ENCODE measurements at regions not wholly inside any gene's neighbourhood (a gene's known extent, or its start where the extent isn't known, plus 50 kb on each side); places are given as distances from the start of the nearest gene placed in this dataset.
A peak's percentile ranks its signal among the peaks of the same experiment; 100 is the strongest.
"Not testable (repeated sequence)": the region's sequence is repeated elsewhere in the genome, so short reads cannot be mapped to it uniquely, and the experiment has no call there.

GRCh38 chr10:78326372-78326771 is 292.7 kb downstream of the RPS24 start:
- no peak for DNase-seq

- DNase-seq, result no peak
Measured at GRCh38 chr10:78327778-78328591, 294.3 kb downstream of the RPS24 start.

- no peak for DNase-seq
Measured at GRCh38 chr10:78328592-78329404, 295.1 kb downstream of the RPS24 start.

DNA sequence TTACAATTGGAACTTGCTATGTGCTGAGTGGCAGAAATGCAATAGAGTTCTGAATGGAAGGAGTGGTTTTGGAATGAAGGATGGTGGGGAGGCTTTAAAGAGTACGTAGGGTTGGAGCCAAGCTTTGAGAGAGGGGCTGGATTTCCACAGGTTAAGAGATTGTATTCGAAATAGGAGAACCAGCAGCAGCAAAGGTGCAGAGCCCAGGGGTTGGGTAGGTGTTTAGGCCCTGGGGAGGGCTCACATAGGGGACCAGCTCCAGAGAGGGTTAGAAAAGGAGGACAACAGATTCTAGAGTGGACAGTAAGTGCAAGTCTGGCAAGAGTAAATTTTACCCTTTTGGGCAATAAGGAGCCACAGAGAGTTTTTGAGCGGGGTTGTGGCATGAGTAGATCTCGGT is 297.2 kb downstream of the RPS24 start:
- no peak for DNase-seq

DNA sequence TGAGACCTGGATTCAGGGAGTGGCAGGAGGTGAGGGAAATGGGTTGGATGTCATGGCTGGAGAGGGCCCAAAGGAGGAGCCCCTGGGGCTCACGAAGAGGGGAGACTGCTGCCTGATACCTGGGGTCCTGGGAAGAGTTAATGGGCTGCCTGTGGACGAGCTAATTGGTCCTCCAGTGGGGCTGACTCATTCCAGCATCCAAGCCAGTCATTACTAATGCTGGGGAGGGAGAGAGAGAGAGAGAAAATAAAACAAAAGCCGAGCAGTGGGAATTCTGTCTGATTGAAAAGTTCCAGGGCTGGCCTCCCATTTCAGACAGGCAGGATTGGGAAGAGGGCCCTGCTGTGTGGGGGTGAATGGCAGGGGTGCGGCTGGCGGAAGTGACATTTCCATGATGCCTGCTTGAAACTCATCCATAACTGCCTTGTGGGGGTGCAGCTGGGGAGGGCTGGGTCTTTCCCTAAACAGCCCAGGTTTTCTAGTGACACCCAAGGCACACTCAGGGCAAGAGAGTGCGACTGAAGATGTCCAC is 297.8 kb downstream of the RPS24 start:
- no peak for DNase-seq

DNA sequence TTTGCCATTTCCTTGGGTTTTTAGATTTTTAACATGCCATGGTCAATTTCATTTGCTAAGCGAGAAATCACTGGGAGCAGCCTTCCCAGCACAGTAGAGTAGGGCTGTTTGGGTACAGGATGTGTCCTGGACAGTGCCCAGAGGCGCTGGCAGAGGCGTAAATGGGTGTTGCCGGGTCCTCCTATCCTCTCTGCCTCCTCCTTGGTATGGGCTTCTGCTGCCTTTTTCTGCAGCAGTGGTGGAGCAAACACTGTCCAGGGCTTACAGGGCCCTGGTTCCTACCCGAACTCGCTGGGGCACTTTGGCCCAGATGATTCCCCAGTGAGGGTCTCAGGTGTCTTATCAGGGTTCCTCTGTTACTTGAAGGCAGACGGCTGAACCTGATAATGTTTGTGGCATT is 298.3 kb downstream of the RPS24 start:
- DNase-seq, result no peak

- no peak for DNase-seq
Measured at GRCh38 chr10:78332657-78333056, 299.0 kb downstream of the RPS24 start.

- DNase-seq, result no peak
Measured at GRCh38 chr10:78333362-78334143, 299.9 kb downstream of the RPS24 start.

DNA sequence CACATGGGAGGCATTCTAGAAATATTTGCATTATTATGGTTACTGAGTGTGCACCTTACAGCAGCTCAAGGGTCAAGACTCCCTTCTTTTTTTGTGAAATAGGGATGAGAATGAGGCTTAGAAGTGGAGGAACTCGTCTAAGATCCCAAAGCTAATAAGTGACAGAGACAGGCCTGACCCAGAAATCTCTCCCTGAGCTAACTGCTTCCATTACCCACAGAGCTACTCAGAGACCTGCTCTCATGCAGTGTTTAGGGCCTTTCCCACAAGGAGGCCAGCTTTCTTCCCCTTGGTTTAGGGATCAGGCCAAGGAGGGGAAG is 301.7 kb downstream of the RPS24 start:
- DNase-seq, result no peak

DNA sequence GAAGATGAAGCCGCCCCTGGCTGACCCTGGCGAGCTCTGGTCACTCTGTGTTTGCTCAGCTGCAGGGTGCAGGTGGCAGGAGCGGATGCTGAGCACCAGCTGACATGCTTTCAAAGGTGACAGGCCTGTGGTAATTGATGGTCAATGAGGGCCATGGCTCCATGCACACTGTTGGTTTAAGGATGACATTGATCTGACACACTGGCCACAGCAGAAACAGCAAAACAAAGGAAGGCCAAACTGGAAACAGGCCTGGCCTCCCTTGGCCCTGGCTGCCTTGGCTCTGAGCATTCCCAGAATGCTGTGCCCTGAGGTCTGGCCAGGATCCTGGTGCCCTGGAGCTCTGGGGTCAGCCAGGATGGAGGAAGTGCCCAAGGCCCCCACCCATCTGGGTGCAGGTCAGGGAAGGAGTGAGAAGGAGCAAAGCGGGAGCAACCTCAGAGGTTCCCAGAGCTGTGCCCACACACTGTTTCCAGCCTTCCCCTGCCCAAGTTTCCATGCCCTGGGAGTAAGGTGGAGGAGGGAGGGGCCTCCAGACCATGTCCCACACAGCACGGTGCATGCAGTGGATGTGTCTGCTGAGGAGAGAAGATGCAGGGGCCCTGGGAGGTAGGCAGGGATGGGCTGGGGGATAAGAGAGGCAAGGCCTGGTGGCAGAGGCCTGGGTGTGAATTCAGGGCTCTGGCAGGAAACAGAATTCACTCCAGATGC is 302.2 kb downstream of the RPS24 start:
- no peak for DNase-seq

- no peak for DNase-seq
Measured at GRCh38 chr10:78336402-78336791, 302.7 kb downstream of the RPS24 start.

GRCh38 chr10:78337016-78337415 is 303.4 kb downstream of the RPS24 start:
- DNase-seq, result no peak

- DNase-seq, result no peak
Measured at GRCh38 chr10:78337646-78338391, 304.2 kb downstream of the RPS24 start.

DNA sequence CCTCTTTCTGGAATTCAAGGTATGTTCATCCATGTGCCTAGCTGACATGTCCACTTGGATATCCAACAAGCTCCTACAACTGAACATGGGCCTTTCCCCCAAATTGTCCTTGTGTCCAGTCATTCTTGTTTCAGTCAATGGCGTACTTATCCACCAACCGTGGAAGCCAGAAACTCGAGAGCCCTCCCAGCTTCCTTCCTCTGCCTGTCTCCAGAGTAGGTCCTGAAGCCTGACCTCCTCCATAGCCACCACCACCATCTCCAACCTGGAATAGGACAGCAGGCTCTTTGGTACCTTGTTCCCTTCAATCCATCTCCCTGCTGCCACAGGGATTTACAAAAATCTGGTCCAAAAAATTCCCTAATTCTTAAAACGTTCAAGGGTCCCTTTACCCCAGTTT is 305.1 kb downstream of the RPS24 start:
- DNase-seq, result no peak

- no peak for DNase-seq
Measured at GRCh38 chr10:78339251-78339650, 305.6 kb downstream of the RPS24 start.

DNA sequence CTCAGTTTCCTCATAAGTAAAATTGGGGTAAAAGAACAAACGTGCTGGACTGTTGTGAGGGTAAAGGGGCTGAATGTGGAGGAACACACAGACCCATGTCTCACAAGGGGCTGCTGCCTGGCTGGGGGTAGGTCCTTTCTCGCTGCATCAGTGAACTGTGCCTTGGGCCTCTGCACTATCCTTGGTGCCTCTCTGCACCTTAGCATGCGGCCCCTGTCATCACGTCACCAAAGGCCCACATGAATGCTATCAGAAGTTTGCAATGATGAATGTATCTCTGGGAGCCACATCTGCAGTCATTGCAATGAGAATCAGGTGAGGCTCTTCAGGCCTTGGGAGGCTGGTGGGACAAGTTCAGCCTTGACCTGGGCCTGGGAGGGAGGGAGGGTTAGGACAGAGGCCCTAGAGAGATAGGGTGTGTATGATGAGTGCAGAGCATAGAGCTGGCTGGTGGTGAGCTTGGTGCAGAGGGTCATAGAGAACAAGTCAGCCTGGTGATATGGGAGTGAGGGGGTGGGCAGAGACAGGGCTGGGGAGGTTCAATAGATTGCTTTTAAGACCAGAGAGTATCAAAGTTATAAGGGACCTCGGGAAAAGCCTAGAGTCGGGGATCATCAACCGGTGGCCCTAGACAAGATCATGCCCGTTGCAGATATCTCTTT is 308.4 kb downstream of the RPS24 start:
- DNase-seq, result no peak

- peak; percentile 44 for DNase-seq
Measured at GRCh38 chr10:78342827-78343653, 309.4 kb downstream of the RPS24 start.

GRCh38 chr10:78344257-78344656 is 310.6 kb downstream of the RPS24 start:
- DNase-seq, result not testable (repeated sequence)

- DNase-seq, result not testable (repeated sequence)
Measured at GRCh38 chr10:78345515-78345914, 311.9 kb downstream of the RPS24 start.

DNA sequence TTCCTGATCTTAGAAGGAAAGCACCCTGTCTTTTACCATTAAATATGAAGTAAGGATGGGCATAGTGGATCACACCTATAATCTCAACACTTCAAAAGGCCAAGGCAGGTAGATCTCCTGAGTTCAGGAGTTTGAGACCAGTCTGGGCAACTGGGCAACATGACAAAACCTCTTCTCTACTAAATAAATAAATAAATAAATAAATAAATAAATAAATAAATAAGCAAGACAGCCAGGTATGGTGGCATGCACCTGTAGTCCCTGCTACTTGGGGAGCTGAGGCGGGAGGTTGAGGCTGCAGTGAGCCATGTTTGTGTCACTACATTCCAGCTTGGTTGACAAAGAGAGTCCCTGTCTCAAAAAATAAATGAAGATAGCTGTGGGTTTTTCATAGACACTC is 313.1 kb downstream of the RPS24 start:
- DNase-seq, result no peak
